Germinal center (tissue), 1 donor: ENCODE measurements at regions not wholly inside any gene's neighbourhood (a gene's known extent, or its start where the extent isn't known, plus 50 kb on each side); places are given as distances from the start of the nearest gene placed in this dataset.
"Not testable (repeated sequence)": the region's sequence is repeated elsewhere in the genome, so short reads cannot be mapped to it uniquely, and the experiment has no call there.

ENCODE experiments used
- DNase-seq: peaks from one replicate; pipeline ENCODE4 v3.0.0; 2012; ENCODE audit warnings: mixed read lengths, low spot score

GRCh38 chr10:89952325-89952724 lies 250.9 kb downstream of the KIF20B start:
- no peak for DNase-seq

- no peak for DNase-seq
Observed at GRCh38 chr10:89952751-89953150, 251.4 kb downstream of the KIF20B start.

GRCh38 chr10:89954061-89954460 lies 252.7 kb downstream of the KIF20B start:
- DNase-seq = no peak

- no peak for DNase-seq
Observed at GRCh38 chr10:89954787-89955566, 253.6 kb downstream of the KIF20B start.

GRCh38 chr10:89959433-89960110 lies 258.2 kb downstream of the KIF20B start:
- DNase-seq = no peak

- DNase-seq = no peak
Observed at GRCh38 chr10:89963451-89964102, 262.2 kb downstream of the KIF20B start.

- no peak for DNase-seq
Observed at GRCh38 chr10:89966211-89966610, 264.8 kb downstream of the KIF20B start.

- DNase-seq = no peak
Observed at GRCh38 chr10:89973326-89973725, 271.9 kb downstream of the KIF20B start.

GRCh38 chr10:89975071-89975470 lies 273.7 kb downstream of the KIF20B start:
- DNase-seq = no peak

- DNase-seq = no peak
Observed at GRCh38 chr10:89975771-89976170, 274.4 kb downstream of the KIF20B start.

GRCh38 chr10:89978081-89978480 lies 276.7 kb downstream of the KIF20B start:
- no peak for DNase-seq

- no peak for DNase-seq
Observed at GRCh38 chr10:89979726-89980125, 278.3 kb downstream of the KIF20B start.

GRCh38 chr10:89980166-89980565 lies 278.8 kb downstream of the KIF20B start:
- DNase-seq = no peak

GRCh38 chr10:89981891-89982290 lies 280.5 kb downstream of the KIF20B start:
- DNase-seq = no peak

- no peak for DNase-seq
Observed at GRCh38 chr10:89985446-89985845, 284.1 kb downstream of the KIF20B start.

GRCh38 chr10:89988361-89988760 lies 287.0 kb downstream of the KIF20B start:
- DNase-seq = not testable (repeated sequence)

GRCh38 chr10:89992575-89992974 lies 291.2 kb downstream of the KIF20B start:
- DNase-seq = no peak

- no peak for DNase-seq
Observed at GRCh38 chr10:90007226-90007625, 305.8 kb downstream of the KIF20B start.

GRCh38 chr10:90011281-90011680 lies 309.9 kb downstream of the KIF20B start:
- DNase-seq = not testable (repeated sequence)

GRCh38 chr10:90018819-90019218 lies 317.4 kb downstream of the KIF20B start:
- no peak for DNase-seq

- DNase-seq = no peak
Observed at GRCh38 chr10:90020506-90020905, 319.1 kb downstream of the KIF20B start.

GRCh38 chr10:90023950-90024349 lies 322.6 kb downstream of the KIF20B start:
- DNase-seq = no peak

- DNase-seq = no peak
Observed at GRCh38 chr10:90028312-90028711, 326.9 kb downstream of the KIF20B start.
